Calu3 (cell line): ENCODE measurements at regions not wholly inside any gene's neighbourhood (a gene's known extent, or its start where the extent isn't known, plus 50 kb on each side); places are given as distances from the start of the nearest gene placed in this dataset.

Experiments used
- BruUV-seq: library from RNA; stranded (reverse); fragments of 400-500 nt; replicated peaks from 2 replicates; lab custom pipeline; 2021; lab: Mats Ljungman, UMichigan
- CTCF ChIA-PET: fragments of 300-600 bp; sonication (Branson Sonifier 250); formaldehyde crosslinking; loops from one replicate; lab custom pipeline; 2022; ENCODE audit warnings: antibody characterized with exemption; lab: Charles Lee
- DNase-seq: peaks from one replicate; pipeline ENCODE4 v3.0.0; 2022
- H3K27ac Mint-ChIP-seq: one replicate; pipeline ENCODE4 v1.8.0; 2022; ENCODE audit warnings: mixed read lengths; ENCODE audit not compliant: unreplicated experiment
- H3K27me3 Mint-ChIP-seq: one replicate; pipeline ENCODE4 v1.8.0; 2022; ENCODE audit warnings: mixed read lengths; ENCODE audit not compliant: unreplicated experiment
- H3K36me3 Mint-ChIP-seq: one replicate; pipeline ENCODE4 v1.8.0; 2022; ENCODE audit warnings: mild to moderate bottlenecking, moderate library complexity, mixed read lengths; ENCODE audit not compliant: insufficient read depth, unreplicated experiment
- H3K4me1 Mint-ChIP-seq: one replicate; pipeline ENCODE4 v1.8.0; 2022; ENCODE audit warnings: mild to moderate bottlenecking, low read depth, mixed read lengths; ENCODE audit not compliant: unreplicated experiment
- H3K4me3 Mint-ChIP-seq: one replicate; pipeline ENCODE4 v1.8.0; 2022; ENCODE audit warnings: mild to moderate bottlenecking, low read depth, moderate library complexity, mixed read lengths; ENCODE audit not compliant: unreplicated experiment
- H3K9me3 Mint-ChIP-seq: one replicate; pipeline ENCODE4 v1.8.0; 2022; ENCODE audit warnings: low read depth, mixed read lengths; ENCODE audit not compliant: unreplicated experiment
- CTCF ChIP-seq: fragments of 200-600 bp; IDR thresholded peaks from one replicate; pipeline ENCODE4 v1.8.0; 2022; ENCODE audit warnings: antibody characterized with exemption; ENCODE audit not compliant: unreplicated experiment
- intact Hi-C: fragments of 100-400 bp; cut with micrococcal nuclease; formaldehyde crosslinking; loops from one replicate; pipeline ENCODE4 v1.10.0; 2022; ENCODE audit not compliant: unreplicated experiment

GRCh38 chr2:49359721-49360406 lies 205.5 kb upstream of the FSHR start:
- intact Hi-C loops = no loop called here
- no peak for TF ChIP-seq CTCF
- no peaks in the 10 kb centered on the region for H3K27me3 Mint-ChIP-seq
- no peak overlapping the region for H3K27ac Mint-ChIP-seq
- no TSS peak for BruUV-seq
- H3K4me3 Mint-ChIP-seq = no peak overlapping the region
- no peak for DNase-seq
- H3K9me3 Mint-ChIP-seq = peaks cover 33% of the 10 kb centered on the region
- no peaks in the 10 kb centered on the region for H3K36me3 Mint-ChIP-seq
- CTCF ChIA-PET = no interaction called here
- H3K4me1 Mint-ChIP-seq = no peaks in the 10 kb centered on the region

- no peak for TF ChIP-seq CTCF
- no peaks in the 10 kb centered on the region for H3K4me1 Mint-ChIP-seq
- H3K36me3 Mint-ChIP-seq = no peaks in the 10 kb centered on the region
- H3K27me3 Mint-ChIP-seq = no peaks in the 10 kb centered on the region
- no peak overlapping the region for H3K4me3 Mint-ChIP-seq
- intact Hi-C loops = no loop called here
- no TSS peak for BruUV-seq
- CTCF ChIA-PET = no interaction called here
- DNase-seq = no peak
- H3K9me3 Mint-ChIP-seq = peaks cover 31% of the 10 kb centered on the region
- no peak overlapping the region for H3K27ac Mint-ChIP-seq
Measured at GRCh38 chr2:49355611-49356010, 201.3 kb upstream of the FSHR start.

- Mint-ChIP-seq H3K9me3 (peaks cover 16% of the 10 kb centered on the region), H3K27ac (no peak overlapping the region), H3K27me3 (no peaks in the 10 kb centered on the region), H3K36me3 (no peaks in the 10 kb centered on the region), H3K4me3 (no peak overlapping the region), H3K4me1 (no peaks in the 10 kb centered on the region)
- no peak for DNase-seq
- CTCF ChIA-PET = no interaction called here
- no peak for TF ChIP-seq CTCF
- intact Hi-C loops = no loop called here
- BruUV-seq = no TSS peak
Measured at GRCh38 chr2:49351560-49351959, 197.2 kb upstream of the FSHR start.

GRCh38 chr2:49343638-49344037 lies 189.3 kb upstream of the FSHR start:
- no peaks in the 10 kb centered on the region for H3K4me1 Mint-ChIP-seq
- H3K36me3 Mint-ChIP-seq = no peaks in the 10 kb centered on the region
- H3K27me3 Mint-ChIP-seq = no peaks in the 10 kb centered on the region
- TF ChIP-seq CTCF = no peak
- H3K4me3 Mint-ChIP-seq = no peak overlapping the region
- H3K9me3 Mint-ChIP-seq = peaks cover 6% of the 10 kb centered on the region
- intact Hi-C loops = no loop called here
- no peak overlapping the region for H3K27ac Mint-ChIP-seq
- DNase-seq = no peak
- CTCF ChIA-PET = no interaction called here
- no TSS peak for BruUV-seq
